IPS DF 6.9 (cell line): ENCODE measurements at regions not wholly inside any gene's neighbourhood (a gene's known extent, or its start where the extent isn't known, plus 50 kb on each side); places are given as distances from the start of the nearest gene placed in this dataset.

Source experiments
- DNase-seq: peaks from one replicate; pipeline ENCODE4 v3.0.0-alpha.2; 2013; ENCODE audit warnings: low read depth, low spot score
- H3K27ac ChIP-seq: one replicate; pipeline ENCODE4 v1.5.1; 2013; ENCODE audit warnings: low read length, control low read depth
- H3K27me3 ChIP-seq: 2 replicates; pipeline ENCODE4 v1.6.1; 2013; ENCODE audit warnings: mild to moderate bottlenecking, low read length; ENCODE audit not compliant: control insufficient read depth, insufficient read depth
- H3K36me3 ChIP-seq: 2 replicates; pipeline ENCODE4 v1.6.1; 2013; ENCODE audit warnings: low read length; ENCODE audit not compliant: control insufficient read depth, insufficient read depth
- H3K4me1 ChIP-seq: 2 replicates; pipeline ENCODE4 v1.6.1; 2013; ENCODE audit warnings: low read length; ENCODE audit not compliant: control insufficient read depth, insufficient read depth
- H3K4me3 ChIP-seq: 2 replicates; pipeline ENCODE4 v1.5.1; 2013; ENCODE audit warnings: mild to moderate bottlenecking, low read length
- H3K9me3 ChIP-seq: 2 replicates; pipeline ENCODE4 v1.6.1; 2013; ENCODE audit warnings: low read length, inconsistent platforms; ENCODE audit not compliant: control insufficient read depth, insufficient read depth
- WGBS: extraction: QIAGEN DNeasy Blood & Tissue Kit; methylation state at CpG from one replicate; pipeline ENCODE4 v1.1.7; 2013; ENCODE audit warnings: mixed read lengths, missing lambda C conversion rate; ENCODE audit not compliant: insufficient read length, insufficient coverage; 5-methylcytosine and 5-hydroxymethylcytosine counted together

DNA sequence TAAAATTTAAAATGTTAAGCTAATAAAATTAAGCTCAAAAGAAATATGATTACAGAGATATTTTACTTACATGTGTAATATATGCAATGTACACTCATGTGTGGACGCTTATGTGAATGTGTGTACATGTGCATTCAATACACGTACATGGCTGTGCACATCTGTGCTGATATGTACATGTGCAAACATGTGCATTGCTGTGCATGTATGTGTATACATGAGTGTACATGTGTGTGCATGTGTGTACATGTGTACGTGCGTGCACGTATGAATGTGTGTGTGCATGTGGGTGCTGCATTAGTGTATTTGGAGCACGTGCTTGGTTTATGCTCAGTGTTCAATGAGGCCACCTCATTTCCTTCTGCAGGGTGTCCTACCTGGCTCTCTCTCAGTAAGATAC, 88.2 kb upstream of the TMEM18 start:
- Histone ChIP-seq H3K27ac (no peak overlapping the region), H3K36me3 (no peaks in the 10 kb centered on the region), H3K4me3 (no peak overlapping the region), H3K9me3 (no peaks in the 10 kb centered on the region), H3K27me3 (no peaks in the 10 kb centered on the region), H3K4me1 (0 out of 2 replicates have a peak, but pooled peaks cover 1% of the 10 kb centered on the region)
- DNase-seq, result no peak
- WGBS, result no CpG with 5 or more reads among the region's 6 CpGs

DNA sequence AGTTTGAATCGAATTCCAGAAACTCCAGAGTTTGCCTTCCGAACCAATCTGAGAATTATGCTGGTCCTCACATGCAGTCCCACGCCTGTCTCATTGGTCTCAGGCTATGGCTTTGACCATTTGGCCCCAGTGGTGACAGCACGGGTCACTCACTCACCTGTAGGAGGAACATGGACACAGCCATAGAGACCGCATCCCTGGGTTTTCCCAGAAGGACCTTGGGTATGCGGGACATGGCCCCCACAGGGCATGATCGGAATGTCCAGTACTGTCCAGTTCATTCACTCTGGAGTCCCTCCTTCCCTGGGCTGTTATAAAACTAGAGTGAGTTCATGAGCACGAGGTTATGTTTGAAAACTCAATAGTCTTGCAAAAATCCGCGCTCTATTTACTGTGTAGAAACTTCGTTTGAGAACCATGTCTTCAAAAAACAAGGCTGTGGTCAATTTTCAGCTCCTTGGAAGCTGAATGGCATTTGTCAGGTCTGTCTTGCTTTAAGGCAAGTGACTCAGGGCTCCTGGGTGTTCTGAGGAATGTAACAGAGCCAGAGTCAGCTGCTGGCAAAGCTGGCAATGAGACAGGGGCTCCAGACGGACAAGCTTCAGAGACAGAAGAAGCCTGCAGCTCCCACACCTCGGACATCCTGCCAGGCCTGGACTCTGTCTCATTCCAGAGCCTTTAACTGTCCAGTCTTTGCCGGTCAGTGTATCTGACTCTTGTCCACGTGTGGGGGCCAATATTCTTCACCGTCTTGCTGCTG, 86.7 kb upstream of the TMEM18 start:
- no peak for DNase-seq
- Histone ChIP-seq H3K27me3 (no peaks in the 10 kb centered on the region), H3K36me3 (no peaks in the 10 kb centered on the region), H3K9me3 (no peaks in the 10 kb centered on the region), H3K27ac (no peak overlapping the region), H3K4me3 (no peak overlapping the region), H3K4me1 (0 out of 2 replicates have a peak, but pooled peaks cover 1% of the 10 kb centered on the region)
- WGBS, result no CpG with 5 or more reads among the region's 16 CpGs

DNA sequence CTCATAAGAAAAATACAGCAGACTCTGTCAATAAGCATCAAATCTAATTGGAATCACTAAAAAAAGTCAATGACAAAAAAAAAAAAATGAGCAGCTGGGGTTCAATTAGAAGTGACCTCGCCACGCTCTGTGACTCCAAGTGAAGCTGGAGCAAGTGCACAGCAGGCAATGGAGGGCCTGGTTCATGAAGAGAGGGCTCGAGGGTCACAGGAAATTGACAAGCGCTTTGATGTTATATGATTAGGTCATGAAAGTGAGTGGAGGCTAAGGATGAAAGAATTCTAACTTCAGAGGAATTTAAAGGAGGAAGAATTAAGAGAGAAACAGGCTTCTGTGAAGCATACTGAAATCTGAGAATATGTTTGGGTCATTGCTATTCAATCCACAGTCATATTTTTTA, 85.4 kb upstream of the TMEM18 start:
- no peak overlapping the region for H3K4me3 ChIP-seq
- no peak for DNase-seq
- WGBS, result no CpG with 5 or more reads among the region's 4 CpGs
- no peaks in the 10 kb centered on the region for H3K9me3 ChIP-seq
- H3K36me3 ChIP-seq, result no peaks in the 10 kb centered on the region
- no peaks in the 10 kb centered on the region for H3K27me3 ChIP-seq
- H3K4me1 ChIP-seq, result 0 out of 2 replicates have a peak, but pooled peaks cover 1% of the 10 kb centered on the region
- H3K27ac ChIP-seq, result no peak overlapping the region

DNA sequence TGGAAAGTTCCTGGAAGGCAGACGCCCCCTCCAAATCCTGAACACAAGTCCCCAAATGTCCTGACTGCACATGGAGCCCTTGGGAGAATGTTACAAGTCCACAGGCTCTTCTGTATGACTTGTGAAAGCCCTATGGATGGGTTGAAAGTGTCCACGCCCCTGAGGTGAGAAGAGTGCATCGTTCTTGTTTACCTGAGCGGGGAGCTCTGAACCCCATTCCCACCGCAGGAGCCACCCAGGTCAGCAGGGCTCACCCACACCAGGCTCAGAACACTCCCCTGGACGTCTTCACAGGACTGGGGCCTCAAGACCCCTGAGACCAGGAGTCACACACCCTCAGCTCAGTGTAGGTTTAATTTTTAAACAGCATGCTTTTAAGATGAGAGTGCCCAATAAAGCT, 84.2 kb upstream of the TMEM18 start:
- no peaks in the 10 kb centered on the region for H3K4me1 ChIP-seq
- H3K4me3 ChIP-seq, result no peak overlapping the region
- DNase-seq, result no peak
- no CpG with 5 or more reads among the region's 6 CpGs for WGBS
- H3K9me3 ChIP-seq, result no peaks in the 10 kb centered on the region
- no peak overlapping the region for H3K27ac ChIP-seq
- H3K27me3 ChIP-seq, result no peaks in the 10 kb centered on the region
- H3K36me3 ChIP-seq, result no peaks in the 10 kb centered on the region

DNA sequence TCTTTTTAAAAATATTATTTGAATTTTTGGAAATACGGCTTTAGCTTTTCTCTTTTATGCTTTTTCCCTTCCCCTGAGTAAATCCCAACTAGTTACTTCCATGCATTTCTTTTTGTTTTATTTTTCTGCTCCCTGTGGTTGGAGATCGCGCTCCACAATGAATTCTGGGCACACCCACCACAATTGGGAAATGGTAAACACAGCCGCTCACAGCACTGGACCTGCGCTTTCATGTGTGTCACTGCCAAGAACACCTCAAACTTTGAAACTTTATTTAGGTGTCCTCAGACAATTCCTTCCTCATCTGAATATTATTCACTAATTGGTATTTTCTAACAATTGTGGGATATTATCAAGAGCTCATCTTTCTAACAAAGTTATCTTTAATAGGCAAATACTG, 82.8 kb upstream of the TMEM18 start:
- no peak overlapping the region for H3K27ac ChIP-seq
- no peak overlapping the region for H3K4me3 ChIP-seq
- no peaks in the 10 kb centered on the region for H3K27me3 ChIP-seq
- H3K9me3 ChIP-seq, result no peaks in the 10 kb centered on the region
- H3K36me3 ChIP-seq, result no peaks in the 10 kb centered on the region
- no CpG with 5 or more reads among the region's 5 CpGs for WGBS
- H3K4me1 ChIP-seq, result no peaks in the 10 kb centered on the region
- DNase-seq, result no peak

DNA sequence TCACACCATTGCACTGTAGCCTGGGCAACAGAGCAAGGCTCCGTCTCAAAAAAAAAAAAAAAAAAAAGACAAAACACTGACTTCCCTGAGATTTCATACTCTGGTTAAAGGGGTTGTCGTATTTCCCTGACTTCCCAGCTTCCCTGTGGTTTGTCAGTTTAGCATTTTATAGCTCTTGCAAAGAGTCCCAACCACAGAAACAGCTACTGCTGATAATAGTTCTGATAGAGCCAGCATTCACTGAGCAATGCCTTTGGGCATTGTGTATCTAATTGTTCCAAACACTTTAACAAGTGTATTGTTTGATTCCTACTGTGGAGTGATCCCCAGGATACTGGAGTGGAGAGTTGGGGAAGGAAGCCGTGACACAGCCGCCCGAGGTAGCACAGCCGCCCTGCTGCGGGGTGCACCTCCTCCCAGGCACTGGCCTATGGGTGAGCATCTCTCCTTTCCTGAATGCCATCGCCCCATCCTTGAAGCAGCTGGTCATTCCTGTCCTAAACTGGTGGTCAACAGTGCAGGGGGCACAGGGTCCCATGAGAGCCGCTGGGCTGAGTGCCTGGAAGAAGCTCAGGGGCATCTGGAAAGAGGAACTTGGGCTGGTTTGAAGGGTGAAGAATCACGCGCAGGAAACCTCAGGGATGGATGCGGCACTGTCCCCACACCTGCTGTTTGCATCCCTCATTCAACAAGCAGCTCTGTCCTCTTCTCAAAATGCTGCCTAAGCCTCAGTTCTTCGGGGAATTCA, 81.0 kb upstream of the TMEM18 start:
- Histone ChIP-seq H3K27ac (no peak overlapping the region), H3K9me3 (no peaks in the 10 kb centered on the region), H3K27me3 (no peaks in the 10 kb centered on the region), H3K4me1 (no peaks in the 10 kb centered on the region), H3K4me3 (no peak overlapping the region), H3K36me3 (no peaks in the 10 kb centered on the region)
- no peak for DNase-seq
- no CpG with 5 or more reads among the region's 13 CpGs for WGBS

DNA sequence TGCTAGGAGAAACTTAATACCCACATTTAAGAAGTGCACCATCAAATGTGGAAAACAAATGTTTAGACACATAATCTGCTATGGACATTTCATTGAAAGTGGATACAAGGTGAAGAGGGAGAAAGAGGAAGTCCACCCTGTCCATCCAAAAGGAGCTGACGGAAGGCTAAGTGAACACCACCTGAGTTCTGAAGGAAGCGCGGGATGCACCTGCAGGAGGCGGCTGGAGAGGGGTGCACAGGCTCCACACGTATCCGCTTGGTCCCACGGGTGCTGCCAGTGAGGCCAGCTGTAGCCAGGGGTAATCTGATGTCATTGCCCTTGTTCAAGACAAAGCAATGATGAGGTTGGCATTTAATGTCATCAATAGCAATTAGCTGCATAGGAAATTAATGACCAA, 75.9 kb upstream of the TMEM18 start:
- Histone ChIP-seq H3K4me1 (no peaks in the 10 kb centered on the region; the same call in 1 of the 2 replicates), H3K27me3 (no peaks in the 10 kb centered on the region), H3K36me3 (no peaks in the 10 kb centered on the region), H3K4me3 (no peak overlapping the region), H3K27ac (no peak overlapping the region), H3K9me3 (no peaks in the 10 kb centered on the region; the same call in 1 of the 2 replicates)
- no peak for DNase-seq
- WGBS, result no CpG with 5 or more reads among the region's 7 CpGs

DNA sequence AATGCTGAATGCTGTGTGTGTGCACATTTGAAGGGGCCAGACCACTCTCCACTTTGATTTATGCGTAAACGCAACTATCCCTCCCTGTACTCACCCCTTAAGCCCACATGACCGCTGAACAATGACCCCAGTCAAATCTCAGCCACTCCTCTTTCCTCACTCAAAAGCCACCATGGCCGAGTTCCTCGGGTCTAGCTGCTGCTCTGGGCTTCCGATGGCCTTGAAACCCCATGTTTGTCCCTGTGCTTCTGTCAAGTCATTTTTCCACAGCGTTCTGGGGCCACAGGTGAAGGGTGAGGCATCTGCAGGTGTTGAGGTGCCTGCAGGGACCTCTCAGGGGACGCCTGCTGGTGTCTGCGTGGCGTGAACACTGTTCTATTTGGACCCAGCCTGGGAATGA, 74.3 kb upstream of the TMEM18 start:
- no CpG with 5 or more reads among the region's 10 CpGs for WGBS
- H3K27ac ChIP-seq, result no peak overlapping the region
- no peak overlapping the region for H3K4me3 ChIP-seq
- DNase-seq, result no peak
- H3K9me3 ChIP-seq, result no peaks in the 10 kb centered on the region; the same call in 1 of the 2 replicates
- H3K36me3 ChIP-seq, result peaks cover 5% of the 10 kb centered on the region; the same call in 1 of the 2 replicates
- no peaks in the 10 kb centered on the region for H3K27me3 ChIP-seq
- H3K4me1 ChIP-seq, result no peaks in the 10 kb centered on the region; the same call in 1 of the 2 replicates

DNA sequence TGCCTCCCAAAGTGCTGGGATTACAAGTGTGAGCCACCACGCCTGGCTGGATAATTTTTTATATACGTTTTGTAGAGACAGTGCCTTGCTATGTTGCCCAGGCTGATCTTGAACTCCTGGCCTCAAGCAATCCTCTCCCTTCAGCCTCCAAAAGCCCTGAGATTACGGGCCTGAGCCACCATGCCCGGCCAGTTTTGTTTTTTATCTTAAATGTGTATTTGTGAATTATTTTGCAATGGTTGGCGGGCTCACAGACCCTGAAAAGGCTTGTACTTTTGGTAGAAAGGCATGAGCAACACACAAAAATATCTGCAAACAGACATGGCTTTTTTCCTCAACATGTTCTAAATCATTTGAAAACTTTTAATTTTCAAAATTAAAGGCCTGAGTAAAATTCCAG, 73.4 kb upstream of the TMEM18 start:
- no peak overlapping the region for H3K4me3 ChIP-seq
- no peak for DNase-seq
- no peaks in the 10 kb centered on the region; the same call in 1 of the 2 replicates for H3K4me1 ChIP-seq
- WGBS, result no CpG with 5 or more reads among the region's 5 CpGs
- no peak overlapping the region for H3K27ac ChIP-seq
- no peaks in the 10 kb centered on the region for H3K27me3 ChIP-seq
- no peaks in the 10 kb centered on the region; the same call in 1 of the 2 replicates for H3K9me3 ChIP-seq
- H3K36me3 ChIP-seq, result peaks cover 5% of the 10 kb centered on the region; the same call in 1 of the 2 replicates

DNA sequence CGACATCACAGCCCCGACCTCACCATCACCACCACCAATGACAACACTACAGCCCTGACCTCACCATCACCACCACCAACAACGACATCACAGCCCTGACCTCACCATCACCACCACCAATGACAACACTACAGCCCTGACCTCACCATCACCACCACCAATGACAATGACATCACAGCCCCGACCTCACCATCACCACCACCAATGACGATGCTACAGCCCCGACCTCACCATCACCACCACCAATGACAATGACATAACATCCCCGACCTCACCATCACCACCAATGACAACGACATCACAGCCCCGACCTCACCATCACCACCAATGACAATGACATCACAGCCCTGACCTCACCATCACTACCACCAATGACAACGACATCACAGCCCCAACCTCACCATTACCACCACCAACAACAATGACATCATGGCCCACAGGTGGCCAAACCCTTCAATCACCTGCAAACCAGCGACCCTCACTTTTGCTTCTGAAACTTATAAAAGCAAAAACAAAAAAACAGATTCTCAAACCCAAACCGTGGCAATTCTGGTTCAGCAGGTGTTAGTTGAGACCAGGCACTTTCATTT, 70.7 kb upstream of the TMEM18 start:
- no peaks in the 10 kb centered on the region for H3K27me3 ChIP-seq
- DNase-seq, result no peak
- WGBS, result no CpG with 5 or more reads among the region's 12 CpGs

More for the DNA sequence above, 70.7 kb upstream of the TMEM18 start:
- peaks cover 5% of the 10 kb centered on the region; the same call in 1 of the 2 replicates for H3K36me3 ChIP-seq
- H3K4me1 ChIP-seq, result no peaks in the 10 kb centered on the region; the same call in 1 of the 2 replicates
- no peak overlapping the region for H3K27ac ChIP-seq
- no peaks in the 10 kb centered on the region; the same call in 1 of the 2 replicates for H3K9me3 ChIP-seq
- no peak overlapping the region for H3K4me3 ChIP-seq
